HepG2 (cell line): ENCODE measurements at regions not wholly inside any gene's neighbourhood (a gene's known extent, or its start where the extent isn't known, plus 50 kb on each side); places are given as distances from the start of the nearest gene placed in this dataset.

ENCODE experiments used
- ARHGAP35 ChIP-seq: sonication (generic); formaldehyde crosslinking; IDR thresholded peaks from 2 replicates; pipeline ENCODE4 v1.9.0; 2022; ENCODE audit warnings: mild to moderate bottlenecking, inconsistent platforms, moderate library complexity, missing genetic modification reagents, borderline replicate concordance
- DPF2 ChIP-seq: sonication (generic); formaldehyde crosslinking; IDR thresholded peaks from 2 replicates; pipeline ENCODE4 v1.4.0; 2020; ENCODE audit warnings: mild to moderate bottlenecking, low read depth, missing genetic modification reagents, borderline replicate concordance
- ELF3 ChIP-seq: IDR thresholded peaks from 2 replicates; pipeline ENCODE4 v1.6.1; 2016; ENCODE audit warnings: missing genetic modification reagents, missing compliant biosample characterization
- FOXK1 ChIP-seq: sonication (generic); formaldehyde crosslinking; IDR thresholded peaks from 2 replicates; pipeline ENCODE4 v1.4.0; 2020; ENCODE audit warnings: low read depth, missing genetic modification reagents, borderline replicate concordance
- GABPA ChIP-seq, 2 experiments: IDR thresholded peaks; 2 replicates each; pipeline ENCODE4 v1.6.1; 2011 to 2016; ENCODE audit warnings: low read depth in 2 of 2, low read length in 1 of 2, missing biosample characterization in 1 of 2, missing genetic modification characterization in 1 of 2
- GATAD1 ChIP-seq: IDR thresholded peaks from 2 replicates; pipeline ENCODE4 v1.6.1; 2016; ENCODE audit warnings: missing genetic modification reagents, missing compliant biosample characterization
- MTERF4 ChIP-seq: sonication (generic); formaldehyde crosslinking; IDR thresholded peaks from 2 replicates; pipeline ENCODE4 v1.8.0; 2023; ENCODE audit warnings: mild to moderate bottlenecking, missing genetic modification reagents
- RARG ChIP-seq: sonication (generic); formaldehyde crosslinking; IDR thresholded peaks from 2 replicates; pipeline ENCODE4 v1.4.0; 2020; ENCODE audit warnings: low read depth, mild to moderate bottlenecking, missing genetic modification reagents
- SCMH1 ChIP-seq: sonication (generic); formaldehyde crosslinking; IDR thresholded peaks from 2 replicates; pipeline ENCODE4 v1.9.0; 2021; ENCODE audit warnings: missing genetic modification reagents, mild to moderate bottlenecking, borderline replicate concordance
- SMAD1 ChIP-seq: sonication (generic); formaldehyde crosslinking; IDR thresholded peaks from 2 replicates; pipeline ENCODE4 v1.4.0; 2020; ENCODE audit warnings: missing genetic modification reagents, low read depth, mild to moderate bottlenecking, borderline replicate concordance
- TBL1XR1 ChIP-seq: fragments of 150-350 bp; IDR thresholded peaks from 2 replicates; pipeline ENCODE4 v1.6.1; 2014; ENCODE audit warnings: borderline replicate concordance, low read length; ENCODE audit not compliant: partially characterized antibody
- TFE3 ChIP-seq: IDR thresholded peaks from 2 replicates; pipeline ENCODE4 v1.6.1; 2016
- TGIF2 ChIP-seq: IDR thresholded peaks from 2 replicates; pipeline ENCODE4 v1.6.1; 2016; ENCODE audit warnings: control low read depth, missing compliant biosample characterization
- TOPORS ChIP-seq: sonication (generic); formaldehyde crosslinking; IDR thresholded peaks from 2 replicates; pipeline ENCODE4 v1.8.0; 2023; ENCODE audit warnings: mild to moderate bottlenecking, missing genetic modification reagents
- ZBTB3 ChIP-seq: sonication (generic); formaldehyde crosslinking; IDR thresholded peaks from 2 replicates; pipeline ENCODE4 v1.4.0; 2020; ENCODE audit warnings: low read depth, mild to moderate bottlenecking, moderate library complexity, missing genetic modification reagents, borderline replicate concordance
- ZFY ChIP-seq: sonication (generic); formaldehyde crosslinking; IDR thresholded peaks from 2 replicates; pipeline ENCODE4 v1.4.0; 2020; ENCODE audit warnings: missing genetic modification reagents
- ZNF143 ChIP-seq: sonication (generic); formaldehyde crosslinking; IDR thresholded peaks from 2 replicates; pipeline ENCODE4 v1.4.0; 2020; ENCODE audit warnings: missing genetic modification reagents
- ZNF205 ChIP-seq: IDR thresholded peaks from 2 replicates; pipeline ENCODE4 v1.6.1; 2018; ENCODE audit warnings: missing biosample characterization, missing genetic modification reagents
- ZNF362 ChIP-seq: sonication (generic); formaldehyde crosslinking; IDR thresholded peaks from 2 replicates; pipeline ENCODE4 v1.4.0; 2020; ENCODE audit warnings: missing genetic modification reagents, mild to moderate bottlenecking, borderline replicate concordance
- ZNF512B ChIP-seq: sonication (generic); formaldehyde crosslinking; IDR thresholded peaks from 2 replicates; pipeline ENCODE4 v1.5.1; 2020; ENCODE audit warnings: missing genetic modification reagents, mild to moderate bottlenecking, borderline replicate concordance
- ZNF576 ChIP-seq: sonication (generic); formaldehyde crosslinking; IDR thresholded peaks from 2 replicates; pipeline ENCODE4 v1.4.0; 2020; ENCODE audit warnings: mild to moderate bottlenecking, missing genetic modification reagents
- ZNF709 ChIP-seq: sonication (generic); formaldehyde crosslinking; IDR thresholded peaks from 2 replicates; pipeline ENCODE4 v1.5.0; 2020; ENCODE audit warnings: mild to moderate bottlenecking, missing genetic modification reagents

GRCh38 chr15:66931768-66932633 is 133.4 kb upstream of the SMAD3 start (continued):
- TF ChIP-seq ZNF512B (CRISPR knock-in tag) (no peak), ZNF576 (CRISPR knock-in tag) (no peak), ARHGAP35 (no peak), ZNF205 (peak; percentile 19; the same call in 1 of the 2 replicates), SMAD1 (CRISPR knock-in tag) (0 out of 2 replicates have a peak, but pooled peaks have one; percentile 49), RARG (CRISPR knock-in tag) (no peak), ZNF709 (CRISPR knock-in tag) (no peak), FOXK1 (CRISPR knock-in tag) (peak; percentile 57; the same call in 1 of the 2 replicates), ZFY (CRISPR knock-in tag) (no peak), ZNF362 (no peak), DPF2 (CRISPR knock-in tag) (peak; percentile 82), ELF3 (CRISPR knock-in tag) (peak; percentile 94), TBL1XR1 (no peak), ZBTB3 (CRISPR knock-in tag) (no peak), TOPORS (CRISPR knock-in tag) (no peak), MTERF4 (0 out of 2 replicates have a peak, but pooled peaks have one; percentile 27), TFE3 (CRISPR knock-in tag) (peak; percentile 55; the same call in 1 of the 2 replicates), ZNF143 (peak; percentile 26; the same call in 1 of the 2 replicates), SCMH1 (CRISPR knock-in tag) (no peak), GABPA (IDR thresholded peaks at IDR 0.05; ENCODE audit: low read depth, low read length) (no peak), GABPA (CRISPR knock-in tag; IDR thresholded peaks at IDR 0.05; ENCODE audit: low read depth) (peak; percentile 49; the same call in 1 of the 2 replicates), GATAD1 (CRISPR knock-in tag) (no peak), TGIF2 (no peak)
